Tibial nerve (tissue), 4 donors: ENCODE measurements at regions not wholly inside any gene's neighbourhood (a gene's known extent, or its start where the extent isn't known, plus 50 kb on each side); places are given as distances from the start of the nearest gene placed in this dataset.

Experiments
- EP300 ChIP-seq, 2 donors: sonication (generic); formaldehyde crosslinking; IDR thresholded peaks; one replicate each; pipeline ENCODE4 v1.6.1; 2017; ENCODE audit warnings: antibody characterized with exemption in 2 of 2, mild to moderate bottlenecking in 1 of 2
- TF ChIP-seq, protein P1 (sequence below), 5 experiments: fragments of 200-600 bp in 3 of 5; fragments of 450-650 bp in 2 of 5; sonication (generic) in 3 of 5; IDR thresholded peaks; one replicate each; pipeline ENCODE4 v1.5.1; 2016 to 2019; ENCODE audit warnings: antibody characterized with exemption in 5 of 5, mild to moderate bottlenecking in 3 of 5, moderate library complexity in 2 of 5

- TF ChIP-seq EP300 (IDR thresholded peaks at IDR 0.05): no peak
- TF ChIP-seq, protein P1, sequence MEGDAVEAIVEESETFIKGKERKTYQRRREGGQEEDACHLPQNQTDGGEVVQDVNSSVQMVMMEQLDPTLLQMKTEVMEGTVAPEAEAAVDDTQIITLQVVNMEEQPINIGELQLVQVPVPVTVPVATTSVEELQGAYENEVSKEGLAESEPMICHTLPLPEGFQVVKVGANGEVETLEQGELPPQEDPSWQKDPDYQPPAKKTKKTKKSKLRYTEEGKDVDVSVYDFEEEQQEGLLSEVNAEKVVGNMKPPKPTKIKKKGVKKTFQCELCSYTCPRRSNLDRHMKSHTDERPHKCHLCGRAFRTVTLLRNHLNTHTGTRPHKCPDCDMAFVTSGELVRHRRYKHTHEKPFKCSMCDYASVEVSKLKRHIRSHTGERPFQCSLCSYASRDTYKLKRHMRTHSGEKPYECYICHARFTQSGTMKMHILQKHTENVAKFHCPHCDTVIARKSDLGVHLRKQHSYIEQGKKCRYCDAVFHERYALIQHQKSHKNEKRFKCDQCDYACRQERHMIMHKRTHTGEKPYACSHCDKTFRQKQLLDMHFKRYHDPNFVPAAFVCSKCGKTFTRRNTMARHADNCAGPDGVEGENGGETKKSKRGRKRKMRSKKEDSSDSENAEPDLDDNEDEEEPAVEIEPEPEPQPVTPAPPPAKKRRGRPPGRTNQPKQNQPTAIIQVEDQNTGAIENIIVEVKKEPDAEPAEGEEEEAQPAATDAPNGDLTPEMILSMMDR (IDR thresholded peaks at IDR 0.05): no peak
Observed at GRCh38 chr20:48538058-48538825, 289.6 kb downstream of the PREX1 start.
